Mammary epithelial cell (primary cell): ENCODE measurements at regions not wholly inside any gene's neighbourhood (a gene's known extent, or its start where the extent isn't known, plus 50 kb on each side); places are given as distances from the start of the nearest gene placed in this dataset.

ENCODE experiments used
- EZH2 ChIP-seq: IDR thresholded peaks from 2 replicates; pipeline ENCODE4 v1.6.1; 2012; ENCODE audit warnings: low read length, inconsistent platforms, borderline replicate concordance
- TF ChIP-seq, protein P1 (sequence below), 2 donors: IDR thresholded peaks in 1 of 2; conservative IDR thresholded peaks in 1 of 2; 2 replicates each; pipeline ENCODE4 v1.5.1; 2011 to 2012; ENCODE audit warnings: inconsistent platforms in 2 of 2, low read length in 2 of 2, mild to moderate bottlenecking in 2 of 2, control low read depth in 1 of 2, low read depth in 1 of 2; ENCODE audit not compliant: insufficient read depth in 1 of 2; ENCODE audit errors: extremely low read depth in 1 of 2

- no peak for TF ChIP-seq EZH2
- TF ChIP-seq, protein P1, sequence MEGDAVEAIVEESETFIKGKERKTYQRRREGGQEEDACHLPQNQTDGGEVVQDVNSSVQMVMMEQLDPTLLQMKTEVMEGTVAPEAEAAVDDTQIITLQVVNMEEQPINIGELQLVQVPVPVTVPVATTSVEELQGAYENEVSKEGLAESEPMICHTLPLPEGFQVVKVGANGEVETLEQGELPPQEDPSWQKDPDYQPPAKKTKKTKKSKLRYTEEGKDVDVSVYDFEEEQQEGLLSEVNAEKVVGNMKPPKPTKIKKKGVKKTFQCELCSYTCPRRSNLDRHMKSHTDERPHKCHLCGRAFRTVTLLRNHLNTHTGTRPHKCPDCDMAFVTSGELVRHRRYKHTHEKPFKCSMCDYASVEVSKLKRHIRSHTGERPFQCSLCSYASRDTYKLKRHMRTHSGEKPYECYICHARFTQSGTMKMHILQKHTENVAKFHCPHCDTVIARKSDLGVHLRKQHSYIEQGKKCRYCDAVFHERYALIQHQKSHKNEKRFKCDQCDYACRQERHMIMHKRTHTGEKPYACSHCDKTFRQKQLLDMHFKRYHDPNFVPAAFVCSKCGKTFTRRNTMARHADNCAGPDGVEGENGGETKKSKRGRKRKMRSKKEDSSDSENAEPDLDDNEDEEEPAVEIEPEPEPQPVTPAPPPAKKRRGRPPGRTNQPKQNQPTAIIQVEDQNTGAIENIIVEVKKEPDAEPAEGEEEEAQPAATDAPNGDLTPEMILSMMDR (conservative IDR thresholded peaks at IDR 0.05 in 1 of 2, IDR thresholded peaks at IDR 0.05 in 1 of 2; ENCODE audit: extremely low read depth in 1 of 2, insufficient read depth in 1 of 2, low read depth in 1 of 2, low read length in 2 of 2) = no peak
Measured at GRCh38 chr22:27467711-27468110, 333.8 kb downstream of the MN1 start.
